Panc1 (cell line): ENCODE measurements at regions not wholly inside any gene's neighbourhood (a gene's known extent, or its start where the extent isn't known, plus 50 kb on each side); places are given as distances from the start of the nearest gene placed in this dataset.

Experiments used
- ATAC-seq: fragments of 200-7000 bp; cut with Tn5 transposase; 2 replicates; pipeline ENCODE4 v1.9.1; 2020; ENCODE audit warnings: mild to moderate bottlenecking, moderate library complexity
- BruUV-seq: library from RNA; stranded (reverse); fragments of 400-500 nt; replicated peaks from 2 replicates; lab custom pipeline; 2021; lab: Mats Ljungman, UMichigan
- CTCF ChIA-PET: fragments of 300-600 bp; sonication (Branson Sonifier 250); formaldehyde crosslinking; loops from one replicate; lab custom pipeline; 2022; ENCODE audit warnings: antibody characterized with exemption; lab: Charles Lee
- POLR2A ChIA-PET: fragments of 300-600 bp; sonication (Branson Sonifier 250); formaldehyde crosslinking; loops from one replicate; lab custom pipeline; 2022; ENCODE audit warnings: antibody characterized with exemption; lab: Charles Lee
- DNase-seq: peaks from one replicate; pipeline ENCODE4 v3.0.0-alpha.2; 2010; ENCODE audit warnings: low read depth, low spot score
- H3K27ac ChIP-seq: 2 replicates; pipeline ENCODE4 v1.5.1; 2011; ENCODE audit warnings: mild to moderate bottlenecking, low read length, inconsistent platforms
- H3K27me3 ChIP-seq: fragments of 200-500 bp; sonication (Bioruptor generic); 2 replicates; pipeline ENCODE4 v1.6.0; 2014; ENCODE audit warnings: low read length, inconsistent platforms; ENCODE audit not compliant: control insufficient read depth, insufficient read depth
- H3K36me3 ChIP-seq: fragments of 200-500 bp; sonication (Bioruptor generic); 2 replicates; pipeline ENCODE4 v1.5.1; 2014; ENCODE audit warnings: inconsistent platforms, mild to moderate bottlenecking, low read length, moderate library complexity; ENCODE audit not compliant: control insufficient read depth, insufficient read depth
- H3K4me1 ChIP-seq: 2 replicates; pipeline ENCODE4 v1.5.1; 2011; ENCODE audit warnings: inconsistent platforms, mild to moderate bottlenecking, low read length, moderate library complexity; ENCODE audit not compliant: control insufficient read depth, insufficient read depth
- H3K4me3 ChIP-seq, 2 experiments: 2 replicates each; pipeline ENCODE4 v1.5.1; 2011 to 2012; ENCODE audit warnings: low read depth in 2 of 2, low read length in 2 of 2, mild to moderate bottlenecking in 2 of 2, inconsistent platforms in 1 of 2, moderate library complexity in 1 of 2
- H3K9me3 ChIP-seq: fragments of 200-500 bp; sonication (Bioruptor generic); 2 replicates; pipeline ENCODE4 v1.5.1; 2014; ENCODE audit warnings: low read depth, mild to moderate bottlenecking, inconsistent platforms, low read length, moderate library complexity; ENCODE audit not compliant: control insufficient read depth, insufficient read depth
- CTCF ChIP-seq: fragments of 450-650 bp; IDR thresholded peaks from 2 replicates; pipeline ENCODE4 v1.5.1; 2017; ENCODE audit warnings: mild to moderate bottlenecking
- POLR2AphosphoS5 ChIP-seq: IDR thresholded peaks from 2 replicates; pipeline ENCODE4 v1.6.1; 2012; ENCODE audit warnings: mild to moderate bottlenecking, low read depth, low read length, moderate library complexity
- REST ChIP-seq, 2 experiments: IDR thresholded peaks; 2 replicates each; pipeline ENCODE4 v1.6.1; 2011 to 2012; ENCODE audit warnings: low read depth in 2 of 2, control low read depth in 1 of 2, low read length in 1 of 2, mild to moderate bottlenecking in 1 of 2, moderate library complexity in 1 of 2; ENCODE audit not compliant: insufficient read depth in 1 of 2
- SIN3A ChIP-seq: IDR thresholded peaks from 2 replicates; pipeline ENCODE4 v1.6.1; 2012; ENCODE audit warnings: low read depth, mild to moderate bottlenecking, low read length, moderate library complexity, borderline replicate concordance; ENCODE audit not compliant: insufficient read depth
- TCF7L2 ChIP-seq: IDR thresholded peaks from 2 replicates; pipeline ENCODE4 v1.6.1; 2011; ENCODE audit warnings: mild to moderate bottlenecking, low read depth, low read length, inconsistent platforms
- in situ Hi-C: cut with HindIII; loops from 2 replicates; pipeline ENCODE4 v1.10.0; 2016; ENCODE audit warnings: low sequenced_read_pairs, low pct_unique_long_range_greater_than_20kb
- intact Hi-C: fragments of 100-400 bp; cut with micrococcal nuclease; formaldehyde crosslinking; loops from one replicate; pipeline ENCODE4 v1.10.0; 2022; ENCODE audit not compliant: unreplicated experiment

DNA sequence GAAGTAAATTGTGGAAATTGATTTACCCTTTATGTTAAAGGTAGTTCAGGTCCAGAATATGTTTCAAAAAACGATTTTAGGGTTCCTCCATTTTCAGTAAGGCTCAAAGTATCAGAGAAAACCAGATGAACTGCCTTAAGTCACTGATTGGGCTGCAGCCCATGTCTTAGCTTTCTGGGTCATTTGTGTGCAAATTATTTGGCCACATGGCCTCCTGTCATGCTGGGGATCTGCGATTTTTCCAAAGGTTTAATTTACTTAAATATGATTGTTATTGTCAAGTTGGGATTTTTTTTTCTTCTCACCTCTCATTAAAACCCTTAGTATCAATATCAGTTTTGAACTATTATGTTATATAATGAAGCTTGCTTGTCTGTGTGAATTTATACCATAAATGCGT, 135.9 kb upstream of the DPYD start:
- TF ChIP-seq CTCF (no peak), POLR2AphosphoS5 (no peak), SIN3A (no peak), TCF7L2 (no peak), REST (IDR thresholded peaks at IDR 0.05; ENCODE audit: insufficient read depth in 1 of 2, low read depth in 2 of 2, low read length in 1 of 2) (no peak)
- no peak for ATAC-seq
- Histone ChIP-seq H3K4me3 (no peak overlapping the region), H3K36me3 (no peaks in the 10 kb centered on the region), H3K27ac (no peak overlapping the region), H3K27me3 (no peaks in the 10 kb centered on the region), H3K9me3 (no peaks in the 10 kb centered on the region), H3K4me1 (no peaks in the 10 kb centered on the region)
- ChIA-PET CTCF (no interaction called here), POLR2A (no interaction called here)
- intact Hi-C loops = loop anchor here (10.0 kb wide), 2 partner anchors 232 to 1092 kb away; no protein-coding TSS in a partner anchor
- DNase-seq = no peak
- BruUV-seq = no TSS peak
- in situ Hi-C loops = no loop called here

GRCh38 chr1:98055457-98055856, 134.6 kb upstream of the DPYD start:
- BruUV-seq = no TSS peak
- no peak for DNase-seq
- intact Hi-C loops = loop anchor here (2.0 to 10.0 kb wide), 3 partner anchors 231 to 1091 kb away; no protein-coding TSS in a partner anchor
- ChIA-PET CTCF (no interaction called here), POLR2A (no interaction called here)
- Histone ChIP-seq H3K9me3 (no peaks in the 10 kb centered on the region), H3K27ac (peak overlapping the region; percentile 81; the same call in 1 of the 2 replicates), H3K27me3 (no peaks in the 10 kb centered on the region), H3K36me3 (no peaks in the 10 kb centered on the region), H3K4me1 (no peaks in the 10 kb centered on the region), H3K4me3 (no peak overlapping the region)
- TF ChIP-seq TCF7L2 (no peak), REST (IDR thresholded peaks at IDR 0.05; ENCODE audit: insufficient read depth in 1 of 2, low read depth in 2 of 2, low read length in 1 of 2) (no peak), SIN3A (no peak), CTCF (no peak), POLR2AphosphoS5 (no peak)
- in situ Hi-C loops = no loop called here
- no peak for ATAC-seq
